Transverse colon (tissue), 4 donors: ENCODE measurements at regions not wholly inside any gene's neighbourhood (a gene's known extent, or its start where the extent isn't known, plus 50 kb on each side); places are given as distances from the start of the nearest gene placed in this dataset.

Experiments
- EP300 ChIP-seq: sonication (generic); formaldehyde crosslinking; IDR thresholded peaks from one replicate; pipeline ENCODE4 v1.6.1; 2017; ENCODE audit warnings: antibody characterized with exemption, low read depth
- POLR2A ChIP-seq: fragments of 450-650 bp; IDR thresholded peaks from one replicate; pipeline ENCODE4 v1.6.1; 2016; ENCODE audit warnings: antibody characterized with exemption, mild to moderate bottlenecking, moderate library complexity
- POLR2AphosphoS5 ChIP-seq, 3 donors: sonication (generic); formaldehyde crosslinking; IDR thresholded peaks; one replicate each; pipeline ENCODE4 v1.6.1; 2016; ENCODE audit warnings: antibody characterized with exemption in 3 of 3
- TF ChIP-seq, protein P1 (sequence below), 5 experiments: fragments of 200-600 bp in 3 of 5; fragments of 450-650 bp in 2 of 5; sonication (generic) in 3 of 5; IDR thresholded peaks; 1 replicate in 2 of 5; 2 replicates in 3 of 5; pipeline ENCODE4 v1.5.1; 2016 to 2017; ENCODE audit warnings: antibody characterized with exemption in 5 of 5, inconsistent platforms in 3 of 5, mild to moderate bottlenecking in 2 of 5, moderate library complexity in 1 of 5

DNA sequence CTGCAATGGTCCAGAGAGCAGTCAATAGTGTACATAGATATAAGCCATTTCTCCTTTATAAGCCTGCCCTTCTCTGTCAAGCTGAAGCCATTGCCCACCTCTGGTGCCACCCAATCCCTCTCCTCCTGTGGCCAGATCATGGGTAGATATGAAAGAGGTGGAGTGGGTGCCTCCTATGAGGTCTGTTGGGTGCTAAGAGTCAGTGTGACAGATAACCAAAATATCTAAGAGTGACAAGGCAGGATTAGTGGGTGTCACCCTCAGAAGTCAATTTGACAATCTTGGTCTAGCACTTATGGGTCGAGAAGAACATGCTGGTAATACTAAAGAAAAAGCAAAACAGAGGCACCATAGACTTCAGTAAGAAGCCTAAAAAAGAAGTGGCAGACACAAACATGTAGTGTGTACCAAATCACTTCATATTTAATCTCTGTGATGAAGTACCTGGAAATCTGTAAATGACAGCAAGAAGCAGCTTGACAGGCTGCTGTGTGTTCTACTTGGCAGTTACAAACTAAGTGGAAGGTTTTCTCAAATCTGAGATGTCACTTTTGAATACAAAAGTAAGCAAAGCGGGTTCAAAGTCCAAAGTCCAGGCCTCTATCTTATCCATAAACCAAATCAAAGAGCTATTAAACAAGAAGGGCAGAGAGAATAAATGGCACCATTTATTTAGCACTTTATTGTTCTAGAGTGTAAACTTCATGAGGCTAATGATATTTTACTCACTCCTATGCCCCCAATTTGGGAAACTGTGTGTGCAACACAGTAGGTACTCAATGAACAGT is 118.9 kb upstream of the EOMES start:
- TF ChIP-seq, protein P1, sequence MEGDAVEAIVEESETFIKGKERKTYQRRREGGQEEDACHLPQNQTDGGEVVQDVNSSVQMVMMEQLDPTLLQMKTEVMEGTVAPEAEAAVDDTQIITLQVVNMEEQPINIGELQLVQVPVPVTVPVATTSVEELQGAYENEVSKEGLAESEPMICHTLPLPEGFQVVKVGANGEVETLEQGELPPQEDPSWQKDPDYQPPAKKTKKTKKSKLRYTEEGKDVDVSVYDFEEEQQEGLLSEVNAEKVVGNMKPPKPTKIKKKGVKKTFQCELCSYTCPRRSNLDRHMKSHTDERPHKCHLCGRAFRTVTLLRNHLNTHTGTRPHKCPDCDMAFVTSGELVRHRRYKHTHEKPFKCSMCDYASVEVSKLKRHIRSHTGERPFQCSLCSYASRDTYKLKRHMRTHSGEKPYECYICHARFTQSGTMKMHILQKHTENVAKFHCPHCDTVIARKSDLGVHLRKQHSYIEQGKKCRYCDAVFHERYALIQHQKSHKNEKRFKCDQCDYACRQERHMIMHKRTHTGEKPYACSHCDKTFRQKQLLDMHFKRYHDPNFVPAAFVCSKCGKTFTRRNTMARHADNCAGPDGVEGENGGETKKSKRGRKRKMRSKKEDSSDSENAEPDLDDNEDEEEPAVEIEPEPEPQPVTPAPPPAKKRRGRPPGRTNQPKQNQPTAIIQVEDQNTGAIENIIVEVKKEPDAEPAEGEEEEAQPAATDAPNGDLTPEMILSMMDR (IDR thresholded peaks at IDR 0.05): no peak
- TF ChIP-seq POLR2A (no peak), EP300 (no peak), POLR2AphosphoS5 (IDR thresholded peaks at IDR 0.05) (no peak)
